Activated T-cell treated with anti-CD3 and anti-CD28 coated beads, Interleukin-2, amount 50 U/mL, for 4 hours (primary cell): ENCODE measurements at regions not wholly inside any gene's neighbourhood (a gene's known extent, or its start where the extent isn't known, plus 50 kb on each side); places are given as distances from the start of the nearest gene placed in this dataset.
"Not testable (repeated sequence)": the region's sequence is repeated elsewhere in the genome, so short reads cannot be mapped to it uniquely, and the experiment has no call there.

Experiments used
- ATAC-seq, 2 donors: fragments of 200-7000 bp; cut with Tn5 transposase; one replicate each; pipeline ENCODE4 v1.10.0; 2021
- DNase-seq: peaks from one replicate; pipeline ENCODE4 v3.0.0-alpha.2; 2020
- H3K27me3 Mint-ChIP-seq: one replicate; pipeline ENCODE4 v1.8.0; 2021; ENCODE audit warnings: low read depth, mixed read lengths
- H3K36me3 Mint-ChIP-seq: one replicate; pipeline ENCODE4 v1.8.0; 2022; ENCODE audit warnings: mixed read lengths; ENCODE audit not compliant: insufficient read depth
- H3K4me1 Mint-ChIP-seq: one replicate; pipeline ENCODE4 v1.8.0; 2021; ENCODE audit warnings: low read depth, mixed read lengths
- H3K4me3 Mint-ChIP-seq: one replicate; pipeline ENCODE4 v1.8.0; 2021; ENCODE audit warnings: mild to moderate bottlenecking, moderate library complexity, mixed read lengths
- H3K9me3 Mint-ChIP-seq: one replicate; pipeline ENCODE4 v1.8.0; 2021; ENCODE audit warnings: mixed read lengths

- H3K4me1 Mint-ChIP-seq, H3K36me3 Mint-ChIP-seq, H3K9me3 Mint-ChIP-seq, H3K27me3 Mint-ChIP-seq, ATAC-seq, H3K4me3 Mint-ChIP-seq, DNase-seq: not testable (repeated sequence)
These were observed 612.5 kb upstream of the SGCD start for GRCh38 chr5:155714435-155714834.

DNA sequence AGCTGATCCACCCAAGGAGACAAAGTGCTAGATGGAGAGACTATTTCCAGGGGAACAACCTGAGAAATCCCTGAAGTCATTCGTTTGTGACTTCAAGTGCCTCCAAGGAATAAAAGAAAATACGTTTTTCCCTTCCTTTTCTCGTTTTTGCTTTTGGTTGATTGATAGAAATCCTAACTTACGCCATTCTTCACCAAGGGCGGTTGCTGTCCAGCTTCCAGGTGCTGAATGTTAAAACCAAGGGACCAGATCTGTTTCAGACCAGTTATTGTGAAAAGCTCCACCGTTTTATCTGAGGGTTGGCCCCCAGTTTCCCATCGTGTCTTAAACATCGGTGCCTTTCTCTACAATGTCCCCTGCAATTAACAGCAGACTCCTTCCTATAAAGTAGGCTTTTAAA is 600.7 kb upstream of the SGCD start:
- no peaks in the 10 kb centered on the region for H3K9me3 Mint-ChIP-seq
- no peak for ATAC-seq
- DNase-seq: no peak
- H3K4me1 Mint-ChIP-seq: no peaks in the 10 kb centered on the region
- no peak overlapping the region for H3K4me3 Mint-ChIP-seq
- H3K36me3 Mint-ChIP-seq: no peaks in the 10 kb centered on the region
- peaks cover 65% of the 10 kb centered on the region for H3K27me3 Mint-ChIP-seq

DNA sequence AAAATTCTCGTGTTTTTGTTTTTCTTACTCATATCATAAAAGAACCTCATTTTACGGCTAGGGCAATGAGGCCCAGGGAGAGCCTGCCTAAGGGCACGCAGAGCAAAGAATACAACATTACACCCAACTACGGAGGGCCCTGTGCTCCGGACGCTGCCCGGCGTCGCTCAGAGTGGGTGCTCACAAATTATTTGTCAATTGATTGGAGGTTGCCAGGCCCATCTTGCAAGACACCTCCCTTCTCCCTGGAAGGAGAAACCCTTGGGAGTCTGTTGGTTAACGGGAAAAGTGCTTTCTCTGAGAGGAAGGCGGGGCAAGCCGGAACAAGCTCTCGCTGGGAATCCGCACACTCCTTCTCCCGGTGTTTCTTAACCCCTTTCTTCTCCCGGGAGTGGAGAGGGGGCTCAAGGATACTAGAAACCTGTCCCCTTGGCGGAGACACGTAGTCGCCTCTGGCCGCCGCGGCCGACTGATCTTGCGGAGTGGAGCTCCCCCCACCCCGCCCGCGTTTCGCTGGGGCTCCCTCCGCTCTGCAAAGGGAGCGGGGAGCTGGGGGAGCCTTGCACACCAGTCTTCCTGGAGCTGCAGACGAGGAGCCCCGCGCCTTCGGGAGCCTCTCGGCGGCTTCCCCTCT is 599.3 kb upstream of the SGCD start:
- Mint-ChIP-seq H3K27me3 (peaks cover 61% of the 10 kb centered on the region), H3K4me1 (no peaks in the 10 kb centered on the region), H3K4me3 (no peak overlapping the region), H3K36me3 (no peaks in the 10 kb centered on the region), H3K9me3 (no peaks in the 10 kb centered on the region)
- DNase-seq (no peak), ATAC-seq (no peak)

- Mint-ChIP-seq H3K36me3 (no peaks in the 10 kb centered on the region), H3K27me3 (peaks cover 63% of the 10 kb centered on the region), H3K9me3 (no peaks in the 10 kb centered on the region), H3K4me1 (no peaks in the 10 kb centered on the region), H3K4me3 (no peak overlapping the region)
- DNase-seq (no peak), ATAC-seq (peak in 1 of 2 donors; percentile 10)
These were observed 598.7 kb upstream of the SGCD start for GRCh38 chr5:155728146-155728856.

DNA sequence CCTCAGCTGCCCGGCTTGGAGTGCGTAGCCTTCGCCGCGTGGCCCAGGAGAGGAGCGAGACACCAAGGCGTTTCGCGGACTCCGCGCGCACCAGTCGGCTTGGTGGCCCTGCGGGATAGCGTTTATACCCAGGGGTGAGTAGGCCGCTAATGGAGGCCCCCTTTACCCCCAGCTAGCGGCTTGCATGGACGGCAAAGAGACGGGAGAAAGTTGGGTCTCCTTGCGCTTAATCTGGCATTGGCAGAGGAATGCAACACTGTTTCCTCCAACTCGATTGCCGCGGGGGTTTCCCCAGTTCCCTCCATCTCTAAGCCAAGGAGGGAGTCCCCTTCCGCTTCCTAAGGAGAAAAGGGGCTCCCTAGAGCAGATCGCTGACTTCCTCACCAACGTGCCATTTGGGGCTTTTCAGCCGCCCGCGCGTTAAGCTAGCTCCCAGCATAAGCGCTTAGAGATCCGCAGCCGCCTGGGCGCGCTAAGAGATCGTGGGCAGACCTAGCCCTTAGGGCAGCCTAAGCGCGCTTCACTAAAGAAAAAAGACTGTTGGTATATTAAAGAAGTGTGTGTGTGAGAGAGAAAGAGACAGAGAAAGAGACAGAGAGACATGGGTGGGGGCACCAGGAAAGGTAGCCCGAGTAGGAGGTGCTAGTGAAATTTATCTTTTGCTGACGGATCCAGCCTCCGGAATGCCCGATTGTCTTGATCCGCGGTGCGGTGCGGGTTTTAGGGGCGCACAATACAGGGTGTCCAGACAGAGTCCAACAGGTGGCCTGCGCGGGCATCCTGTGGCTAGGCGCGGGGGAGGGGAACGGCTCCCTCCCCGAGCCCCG is 597.9 kb upstream of the SGCD start:
- Mint-ChIP-seq H3K4me1 (no peaks in the 10 kb centered on the region), H3K9me3 (no peaks in the 10 kb centered on the region), H3K27me3 (peaks cover 59% of the 10 kb centered on the region), H3K4me3 (peak overlapping the region; percentile 43), H3K36me3 (no peaks in the 10 kb centered on the region)
- DNase-seq (no peak), ATAC-seq (peak in 1 of 2 donors; percentile 7)

GRCh38 chr5:155729684-155730059 is 597.3 kb upstream of the SGCD start:
- ATAC-seq (no peak), DNase-seq (no peak)
- no peaks in the 10 kb centered on the region for H3K4me1 Mint-ChIP-seq
- no peak overlapping the region for H3K4me3 Mint-ChIP-seq
- no peaks in the 10 kb centered on the region for H3K36me3 Mint-ChIP-seq
- peaks cover 58% of the 10 kb centered on the region for H3K27me3 Mint-ChIP-seq
- no peaks in the 10 kb centered on the region for H3K9me3 Mint-ChIP-seq

GRCh38 chr5:155732587-155733376 is 594.2 kb upstream of the SGCD start:
- DNase-seq (no peak), ATAC-seq (no peak)
- Mint-ChIP-seq H3K4me3 (no peak overlapping the region), H3K36me3 (no peaks in the 10 kb centered on the region), H3K27me3 (peaks cover 30% of the 10 kb centered on the region), H3K9me3 (no peaks in the 10 kb centered on the region), H3K4me1 (no peaks in the 10 kb centered on the region)

GRCh38 chr5:155733935-155734334 is 593.0 kb upstream of the SGCD start:
- Mint-ChIP-seq H3K9me3 (no peaks in the 10 kb centered on the region), H3K4me1 (no peaks in the 10 kb centered on the region), H3K36me3 (no peaks in the 10 kb centered on the region), H3K27me3 (peaks cover 28% of the 10 kb centered on the region), H3K4me3 (no peak overlapping the region)
- DNase-seq (no peak), ATAC-seq (no peak)

GRCh38 chr5:155735388-155735787 is 591.6 kb upstream of the SGCD start:
- Mint-ChIP-seq H3K4me1 (no peaks in the 10 kb centered on the region), H3K9me3 (no peaks in the 10 kb centered on the region), H3K4me3 (no peak overlapping the region), H3K27me3 (peaks cover 14% of the 10 kb centered on the region), H3K36me3 (no peaks in the 10 kb centered on the region)
- ATAC-seq: no peak
- no peak for DNase-seq

- H3K27me3 Mint-ChIP-seq: no peaks in the 10 kb centered on the region
- ATAC-seq: no peak
- no peaks in the 10 kb centered on the region for H3K4me1 Mint-ChIP-seq
- no peaks in the 10 kb centered on the region for H3K9me3 Mint-ChIP-seq
- DNase-seq: no peak
- no peaks in the 10 kb centered on the region for H3K36me3 Mint-ChIP-seq
- no peak overlapping the region for H3K4me3 Mint-ChIP-seq
These were observed 588.3 kb upstream of the SGCD start for GRCh38 chr5:155738616-155739015.

- no peaks in the 10 kb centered on the region for H3K36me3 Mint-ChIP-seq
- H3K4me1 Mint-ChIP-seq: no peaks in the 10 kb centered on the region
- DNase-seq: no peak
- ATAC-seq: no peak
- no peak overlapping the region for H3K4me3 Mint-ChIP-seq
- no peaks in the 10 kb centered on the region for H3K9me3 Mint-ChIP-seq
- H3K27me3 Mint-ChIP-seq: no peaks in the 10 kb centered on the region
These were observed 580.5 kb upstream of the SGCD start for GRCh38 chr5:155746367-155747038.

DNA sequence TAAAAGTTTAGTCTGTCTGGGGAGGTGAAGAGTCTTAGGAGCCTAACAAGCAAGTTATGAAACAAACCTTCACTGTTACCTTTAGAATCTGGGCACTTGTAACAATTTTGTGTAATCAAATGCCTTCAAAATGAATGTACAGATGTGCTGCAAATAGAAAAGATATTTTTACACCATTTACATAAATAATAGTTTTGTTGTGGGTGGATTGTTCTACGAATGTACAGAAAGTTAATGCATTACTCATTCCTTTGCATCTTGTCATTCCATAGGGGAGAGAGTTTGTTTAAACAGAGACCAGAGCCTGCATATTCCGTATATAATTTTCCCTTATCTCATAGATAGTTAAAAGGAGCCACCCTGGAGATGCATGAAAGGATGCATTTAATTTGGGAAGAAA is 576.9 kb upstream of the SGCD start:
- ATAC-seq (no peak), DNase-seq (no peak)
- Mint-ChIP-seq H3K4me3 (no peak overlapping the region), H3K9me3 (no peaks in the 10 kb centered on the region), H3K27me3 (no peaks in the 10 kb centered on the region), H3K36me3 (no peaks in the 10 kb centered on the region), H3K4me1 (no peaks in the 10 kb centered on the region)

- H3K9me3 Mint-ChIP-seq: no peaks in the 10 kb centered on the region
- H3K4me3 Mint-ChIP-seq: no peak overlapping the region
- no peaks in the 10 kb centered on the region for H3K27me3 Mint-ChIP-seq
- no peak for ATAC-seq
- H3K36me3 Mint-ChIP-seq: no peaks in the 10 kb centered on the region
- DNase-seq: no peak
- no peaks in the 10 kb centered on the region for H3K4me1 Mint-ChIP-seq
These were observed 576.4 kb upstream of the SGCD start for GRCh38 chr5:155750571-155750970.
